Neutrophil (primary cell): ENCODE measurements at regions not wholly inside any gene's neighbourhood (a gene's known extent, or its start where the extent isn't known, plus 50 kb on each side); places are given as distances from the start of the nearest gene placed in this dataset.

Experiments
- H3K27ac ChIP-seq: fragments of 200-600 bp; sonication (generic); 2 replicates; pipeline ENCODE4 v1.5.1; 2016; ENCODE audit warnings: mild to moderate bottlenecking, moderate library complexity
- H3K27me3 ChIP-seq: fragments of 200-600 bp; sonication (generic); 2 replicates; pipeline ENCODE4 v1.6.0; 2016; ENCODE audit warnings: mild to moderate bottlenecking
- H3K36me3 ChIP-seq: fragments of 200-600 bp; sonication (generic); 2 replicates; pipeline ENCODE4 v1.5.1; 2017
- H3K4me1 ChIP-seq, 2 experiments: fragments of 200-600 bp in 1 of 2; sonication (generic) in 1 of 2; 1 replicate in 1 of 2; 2 replicates in 1 of 2; pipeline versions ENCODE4 v1.5.1 to v1.6.1; 2013 to 2016; ENCODE audit warnings: low read depth in 1 of 2, low read length in 1 of 2, mild to moderate bottlenecking in 1 of 2, moderate library complexity in 1 of 2; ENCODE audit not compliant: control insufficient read depth in 1 of 2, insufficient read depth in 1 of 2
- H3K4me3 ChIP-seq, 2 experiments: fragments of 200-600 bp in 1 of 2; sonication (generic) in 1 of 2; 1 replicate in 1 of 2; 2 replicates in 1 of 2; pipeline ENCODE4 v1.5.1; 2013 to 2016; ENCODE audit warnings: low read depth in 1 of 2, low read length in 1 of 2, mild to moderate bottlenecking in 1 of 2, moderate library complexity in 1 of 2
- H3K9me3 ChIP-seq: fragments of 200-600 bp; sonication (generic); 2 replicates; pipeline ENCODE4 v1.5.1; 2016
- TF ChIP-seq, protein P1 (sequence below): fragments of 200-600 bp; sonication (generic); IDR thresholded peaks from 2 replicates; pipeline ENCODE4 v1.5.1; 2016; ENCODE audit warnings: antibody characterized with exemption

GRCh38 chr2:16852651-16853050 lies 187.0 kb upstream of the CYRIA start:
- no peaks in the 10 kb centered on the region for H3K9me3 ChIP-seq
- TF ChIP-seq, protein P1, sequence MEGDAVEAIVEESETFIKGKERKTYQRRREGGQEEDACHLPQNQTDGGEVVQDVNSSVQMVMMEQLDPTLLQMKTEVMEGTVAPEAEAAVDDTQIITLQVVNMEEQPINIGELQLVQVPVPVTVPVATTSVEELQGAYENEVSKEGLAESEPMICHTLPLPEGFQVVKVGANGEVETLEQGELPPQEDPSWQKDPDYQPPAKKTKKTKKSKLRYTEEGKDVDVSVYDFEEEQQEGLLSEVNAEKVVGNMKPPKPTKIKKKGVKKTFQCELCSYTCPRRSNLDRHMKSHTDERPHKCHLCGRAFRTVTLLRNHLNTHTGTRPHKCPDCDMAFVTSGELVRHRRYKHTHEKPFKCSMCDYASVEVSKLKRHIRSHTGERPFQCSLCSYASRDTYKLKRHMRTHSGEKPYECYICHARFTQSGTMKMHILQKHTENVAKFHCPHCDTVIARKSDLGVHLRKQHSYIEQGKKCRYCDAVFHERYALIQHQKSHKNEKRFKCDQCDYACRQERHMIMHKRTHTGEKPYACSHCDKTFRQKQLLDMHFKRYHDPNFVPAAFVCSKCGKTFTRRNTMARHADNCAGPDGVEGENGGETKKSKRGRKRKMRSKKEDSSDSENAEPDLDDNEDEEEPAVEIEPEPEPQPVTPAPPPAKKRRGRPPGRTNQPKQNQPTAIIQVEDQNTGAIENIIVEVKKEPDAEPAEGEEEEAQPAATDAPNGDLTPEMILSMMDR, result no peak
- no peak overlapping the region for H3K4me3 ChIP-seq
- H3K4me1 ChIP-seq, result no peaks in the 10 kb centered on the region
- no peaks in the 10 kb centered on the region for H3K27me3 ChIP-seq
- H3K36me3 ChIP-seq, result no peaks in the 10 kb centered on the region
- no peak overlapping the region for H3K27ac ChIP-seq

DNA sequence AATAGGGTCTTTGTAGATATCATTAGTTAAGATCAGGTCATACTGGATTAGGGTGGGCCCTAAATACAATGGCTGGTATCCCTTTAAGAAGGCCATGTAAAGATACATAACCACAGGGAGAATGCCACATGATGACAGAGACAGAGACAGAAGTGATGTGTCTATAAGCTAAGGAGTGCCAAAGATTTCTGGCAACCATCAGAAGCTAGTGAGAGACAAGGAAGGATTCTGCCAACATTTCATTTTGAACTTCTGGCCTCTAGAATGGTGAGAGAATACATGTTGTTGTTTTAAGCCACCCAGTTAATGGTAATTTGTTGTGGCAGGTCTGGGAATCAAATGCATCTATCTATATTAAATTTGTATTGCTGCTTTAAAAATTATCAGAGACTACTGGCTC lies 185.5 kb upstream of the CYRIA start:
- Histone ChIP-seq H3K4me3 (no peak overlapping the region), H3K36me3 (no peaks in the 10 kb centered on the region), H3K27ac (no peak overlapping the region), H3K4me1 (no peaks in the 10 kb centered on the region), H3K9me3 (no peaks in the 10 kb centered on the region), H3K27me3 (no peaks in the 10 kb centered on the region)
- TF ChIP-seq, protein P1, result no peak

DNA sequence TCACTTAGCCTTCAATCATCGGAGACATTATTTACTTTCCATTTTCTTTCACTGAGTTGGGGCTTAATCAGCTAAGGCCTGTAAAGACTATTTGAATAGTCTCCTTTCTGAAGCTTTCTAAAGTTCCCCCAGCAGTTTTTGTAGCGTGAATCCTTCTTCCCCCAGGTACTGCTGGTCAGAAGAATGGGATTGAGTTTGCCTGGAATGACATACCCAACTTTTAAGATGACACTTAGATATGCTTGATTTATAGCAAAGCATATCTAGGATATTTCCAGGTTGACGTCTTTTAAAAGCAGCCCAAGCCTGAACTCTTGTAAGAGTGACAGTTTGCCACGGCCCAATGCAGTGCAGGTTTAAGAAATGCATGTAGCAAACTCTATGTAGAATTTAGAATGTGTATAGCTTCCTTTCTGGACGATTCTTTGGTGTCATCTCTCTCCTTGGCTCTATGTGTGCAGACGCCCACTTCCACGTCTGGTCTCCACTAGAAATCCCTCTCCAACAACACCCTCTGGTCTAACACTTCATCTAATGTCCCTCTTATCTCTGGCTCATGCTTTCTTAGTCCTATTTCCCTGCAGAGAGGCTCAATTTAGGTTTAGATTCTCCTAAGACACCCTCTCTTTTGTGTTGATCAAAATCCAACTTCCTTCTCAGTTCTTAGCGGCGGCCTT lies 175.0 kb upstream of the CYRIA start:
- H3K36me3 ChIP-seq, result no peaks in the 10 kb centered on the region
- H3K4me3 ChIP-seq, result no peak overlapping the region
- H3K27ac ChIP-seq, result no peak overlapping the region
- no peaks in the 10 kb centered on the region for H3K27me3 ChIP-seq
- H3K9me3 ChIP-seq, result no peaks in the 10 kb centered on the region
- TF ChIP-seq, protein P1, result no peak
- no peaks in the 10 kb centered on the region for H3K4me1 ChIP-seq

DNA sequence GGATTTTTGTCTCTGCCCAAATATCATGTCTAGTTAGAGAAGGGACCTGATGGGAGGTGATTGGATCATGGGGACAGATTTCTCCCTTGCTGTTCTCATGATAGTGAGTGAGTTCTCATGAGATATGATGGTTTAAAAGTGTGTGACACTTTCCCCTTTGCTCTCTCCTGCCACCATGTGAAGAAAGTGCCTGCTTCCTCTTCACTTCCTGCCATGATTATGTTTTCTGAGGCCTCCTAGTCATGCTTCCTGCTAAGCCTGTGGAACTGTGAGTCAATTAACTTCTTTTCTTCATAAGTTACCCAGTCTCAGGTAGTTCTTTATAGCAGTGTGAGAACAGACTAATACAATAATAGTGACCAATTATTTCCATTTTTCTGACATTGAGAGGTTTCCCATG lies 167.3 kb upstream of the CYRIA start:
- no peaks in the 10 kb centered on the region for H3K36me3 ChIP-seq
- H3K27ac ChIP-seq, result no peak overlapping the region
- no peaks in the 10 kb centered on the region for H3K4me1 ChIP-seq
- H3K9me3 ChIP-seq, result no peaks in the 10 kb centered on the region
- H3K27me3 ChIP-seq, result no peaks in the 10 kb centered on the region
- no peak overlapping the region for H3K4me3 ChIP-seq
- TF ChIP-seq, protein P1, result no peak

DNA sequence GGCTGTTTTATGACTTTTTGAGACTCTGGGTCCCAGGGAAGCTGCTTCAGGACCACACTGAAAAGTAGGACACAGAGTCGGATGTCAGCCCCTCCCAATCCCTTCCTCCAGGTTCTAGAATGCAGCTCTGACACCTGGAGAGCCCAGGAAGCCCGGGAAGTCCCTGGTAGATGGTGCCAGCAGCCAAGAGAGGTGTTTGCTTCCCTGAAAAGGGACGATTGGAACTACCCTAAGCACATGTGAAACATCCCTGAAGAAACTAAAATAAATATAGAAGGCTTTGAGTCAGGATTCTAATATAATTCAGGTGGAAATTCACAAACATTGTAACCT lies 163.2 kb upstream of the CYRIA start:
- Histone ChIP-seq H3K27me3 (no peaks in the 10 kb centered on the region), H3K36me3 (no peaks in the 10 kb centered on the region), H3K9me3 (no peaks in the 10 kb centered on the region), H3K4me3 (no peak overlapping the region), H3K4me1 (no peaks in the 10 kb centered on the region), H3K27ac (no peak overlapping the region)
- TF ChIP-seq, protein P1, result no peak
